Natural killer cell (primary cell): ENCODE measurements at regions not wholly inside any gene's neighbourhood (a gene's known extent, or its start where the extent isn't known, plus 50 kb on each side); places are given as distances from the start of the nearest gene placed in this dataset.

Source experiments
- ATAC-seq, 3 donors: fragments of 150-1000 bp in 2 of 3; fragments of 200-7000 bp in 1 of 3; cut with Tn5 transposase; 1 replicate in 1 of 3; 2 replicates in 2 of 3; pipeline ENCODE4 v1.10.0; 2021; ENCODE audit warnings: mild to moderate bottlenecking in 2 of 3, moderate library complexity in 2 of 3
- DNase-seq, 2 donors: peaks; one replicate each; pipeline versions ENCODE4 v3.0.0 to v3.0.0-alpha.2; 2013 to 2021; ENCODE audit warnings: mixed read lengths in 1 of 2
- H3K27ac ChIP-seq: one replicate; pipeline ENCODE4 v1.5.1; 2013; ENCODE audit warnings: mild to moderate bottlenecking, low read length
- H3K27me3 ChIP-seq: one replicate; pipeline ENCODE4 v1.6.1; 2013; ENCODE audit warnings: low read length; ENCODE audit not compliant: control insufficient read depth, insufficient read depth
- H3K36me3 ChIP-seq: one replicate; pipeline ENCODE4 v1.6.1; 2013; ENCODE audit warnings: low read length; ENCODE audit not compliant: control insufficient read depth, insufficient read depth
- H3K4me1 ChIP-seq: one replicate; pipeline ENCODE4 v1.6.1; 2013; ENCODE audit warnings: low read length; ENCODE audit not compliant: control insufficient read depth, insufficient read depth
- H3K4me3 ChIP-seq: one replicate; pipeline ENCODE4 v1.5.1; 2013; ENCODE audit warnings: low read length
- H3K9me3 ChIP-seq: one replicate; pipeline ENCODE4 v1.6.1; 2013; ENCODE audit warnings: low read length; ENCODE audit not compliant: control insufficient read depth, insufficient read depth
- H3K27ac Mint-ChIP-seq, 2 donors: one replicate each; pipeline ENCODE4 v1.8.0; 2022; ENCODE audit warnings: mild to moderate bottlenecking in 2 of 2, mixed read lengths in 2 of 2, moderate library complexity in 1 of 2
- H3K27me3 Mint-ChIP-seq, 2 donors: one replicate each; pipeline ENCODE4 v1.8.0; 2022; ENCODE audit warnings: low read depth in 2 of 2, mixed read lengths in 2 of 2
- H3K36me3 Mint-ChIP-seq: one replicate; pipeline ENCODE4 v1.8.0; 2022; ENCODE audit warnings: mixed read lengths
- H3K4me1 Mint-ChIP-seq, 2 donors: one replicate each; pipeline ENCODE4 v1.8.0; 2022; ENCODE audit warnings: mixed read lengths in 2 of 2
- H3K4me3 Mint-ChIP-seq: one replicate; pipeline ENCODE4 v1.8.0; 2022; ENCODE audit warnings: mild to moderate bottlenecking, moderate library complexity, mixed read lengths
- H3K9me3 Mint-ChIP-seq, 2 donors: one replicate each; pipeline ENCODE4 v1.8.0; 2022; ENCODE audit warnings: mixed read lengths in 2 of 2
- WGBS: methylation state at CpG from one replicate; pipeline ENCODE4 v1.1.7; 2013; ENCODE audit warnings: missing lambda C conversion rate; ENCODE audit not compliant: insufficient coverage; 5-methylcytosine and 5-hydroxymethylcytosine counted together
- intact Hi-C: fragments of 100-400 bp; cut with micrococcal nuclease; formaldehyde crosslinking; loops from one replicate; pipeline ENCODE4 v1.14.2; 2022
- TF ChIP-seq, protein P1 (sequence below): fragments of 200-600 bp; IDR thresholded peaks from one replicate; pipeline ENCODE4 v1.8.0; 2022; ENCODE audit warnings: antibody characterized with exemption

DNA sequence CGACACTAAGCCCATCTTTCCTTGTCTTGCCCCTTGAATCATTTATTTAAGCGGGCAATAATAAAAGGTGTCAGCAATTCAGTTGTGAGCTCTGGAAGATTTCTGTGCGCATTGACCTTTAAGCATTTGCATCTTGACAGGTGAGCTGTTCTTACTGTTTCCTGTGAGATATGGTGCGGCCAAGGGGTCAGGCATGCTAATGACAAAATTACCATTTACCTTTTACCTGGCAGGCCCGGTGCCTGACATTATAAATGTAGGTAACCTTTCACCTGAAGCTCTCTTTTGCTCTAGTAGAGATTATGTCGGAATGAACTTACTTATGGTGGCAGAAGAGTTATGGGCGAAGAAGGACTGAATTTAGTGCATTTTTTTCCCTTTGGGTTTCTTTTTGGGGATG is 89.3 kb upstream of the EEF1E1 start:
- no peaks in the 10 kb centered on the region for H3K4me1 ChIP-seq
- H3K27ac ChIP-seq = no peak overlapping the region
- H3K36me3 Mint-ChIP-seq = no peaks in the 10 kb centered on the region
- peaks cover 0 to 2% of the 10 kb centered on the region in 2 donors for H3K9me3 Mint-ChIP-seq
- H3K9me3 ChIP-seq = no peaks in the 10 kb centered on the region
- 79% methylated on average over 7 of the region's 7 CpGs for WGBS
- intact Hi-C loops = no loop called here
- no peak overlapping the region for H3K4me3 ChIP-seq
- DNase-seq (no peak), ATAC-seq (no peak)
- no peaks in the 10 kb centered on the region for H3K36me3 ChIP-seq
- no peaks in the 10 kb centered on the region for H3K27me3 ChIP-seq
- H3K27me3 Mint-ChIP-seq = peaks cover 4 to 7% of the 10 kb centered on the region in 2 donors
- no peak overlapping the region for H3K4me3 Mint-ChIP-seq
- TF ChIP-seq, protein P1, sequence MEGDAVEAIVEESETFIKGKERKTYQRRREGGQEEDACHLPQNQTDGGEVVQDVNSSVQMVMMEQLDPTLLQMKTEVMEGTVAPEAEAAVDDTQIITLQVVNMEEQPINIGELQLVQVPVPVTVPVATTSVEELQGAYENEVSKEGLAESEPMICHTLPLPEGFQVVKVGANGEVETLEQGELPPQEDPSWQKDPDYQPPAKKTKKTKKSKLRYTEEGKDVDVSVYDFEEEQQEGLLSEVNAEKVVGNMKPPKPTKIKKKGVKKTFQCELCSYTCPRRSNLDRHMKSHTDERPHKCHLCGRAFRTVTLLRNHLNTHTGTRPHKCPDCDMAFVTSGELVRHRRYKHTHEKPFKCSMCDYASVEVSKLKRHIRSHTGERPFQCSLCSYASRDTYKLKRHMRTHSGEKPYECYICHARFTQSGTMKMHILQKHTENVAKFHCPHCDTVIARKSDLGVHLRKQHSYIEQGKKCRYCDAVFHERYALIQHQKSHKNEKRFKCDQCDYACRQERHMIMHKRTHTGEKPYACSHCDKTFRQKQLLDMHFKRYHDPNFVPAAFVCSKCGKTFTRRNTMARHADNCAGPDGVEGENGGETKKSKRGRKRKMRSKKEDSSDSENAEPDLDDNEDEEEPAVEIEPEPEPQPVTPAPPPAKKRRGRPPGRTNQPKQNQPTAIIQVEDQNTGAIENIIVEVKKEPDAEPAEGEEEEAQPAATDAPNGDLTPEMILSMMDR = no peak
- H3K27ac Mint-ChIP-seq = no peak overlapping the region
- H3K4me1 Mint-ChIP-seq = no peaks in the 10 kb centered on the region

DNA sequence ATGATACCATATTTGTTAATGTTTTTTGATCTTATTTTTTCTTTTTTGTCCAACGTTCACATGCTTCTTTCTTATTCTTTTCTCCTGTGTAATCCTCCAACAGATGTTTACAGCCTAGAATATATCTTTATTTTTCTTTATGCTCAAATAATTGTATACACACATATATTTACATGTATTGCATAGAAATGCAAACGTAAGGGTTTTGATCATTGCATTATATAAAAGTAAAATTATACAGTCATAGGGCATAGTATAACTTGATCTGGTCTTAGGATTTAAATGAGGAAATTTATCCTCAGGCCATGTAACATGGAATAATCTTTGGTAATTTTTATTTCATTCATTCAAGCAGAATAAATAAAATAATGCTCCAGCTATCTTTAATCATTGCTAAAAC is 84.9 kb upstream of the EEF1E1 start:
- Histone ChIP-seq H3K27ac (no peak overlapping the region), H3K36me3 (no peaks in the 10 kb centered on the region), H3K4me3 (no peak overlapping the region), H3K9me3 (no peaks in the 10 kb centered on the region), H3K4me1 (no peaks in the 10 kb centered on the region), H3K27me3 (no peaks in the 10 kb centered on the region)
- Mint-ChIP-seq H3K27ac (no peak overlapping the region), H3K9me3 (no peaks in the 10 kb centered on the region), H3K36me3 (no peaks in the 10 kb centered on the region), H3K27me3 (peaks cover 0 to 4% of the 10 kb centered on the region in 2 donors), H3K4me3 (no peak overlapping the region), H3K4me1 (no peaks in the 10 kb centered on the region)
- no peak for DNase-seq
- no peak for ATAC-seq
- intact Hi-C loops = no loop called here
- no CpG with 5 or more reads among the region's 2 CpGs for WGBS
- TF ChIP-seq, protein P1 = no peak

DNA sequence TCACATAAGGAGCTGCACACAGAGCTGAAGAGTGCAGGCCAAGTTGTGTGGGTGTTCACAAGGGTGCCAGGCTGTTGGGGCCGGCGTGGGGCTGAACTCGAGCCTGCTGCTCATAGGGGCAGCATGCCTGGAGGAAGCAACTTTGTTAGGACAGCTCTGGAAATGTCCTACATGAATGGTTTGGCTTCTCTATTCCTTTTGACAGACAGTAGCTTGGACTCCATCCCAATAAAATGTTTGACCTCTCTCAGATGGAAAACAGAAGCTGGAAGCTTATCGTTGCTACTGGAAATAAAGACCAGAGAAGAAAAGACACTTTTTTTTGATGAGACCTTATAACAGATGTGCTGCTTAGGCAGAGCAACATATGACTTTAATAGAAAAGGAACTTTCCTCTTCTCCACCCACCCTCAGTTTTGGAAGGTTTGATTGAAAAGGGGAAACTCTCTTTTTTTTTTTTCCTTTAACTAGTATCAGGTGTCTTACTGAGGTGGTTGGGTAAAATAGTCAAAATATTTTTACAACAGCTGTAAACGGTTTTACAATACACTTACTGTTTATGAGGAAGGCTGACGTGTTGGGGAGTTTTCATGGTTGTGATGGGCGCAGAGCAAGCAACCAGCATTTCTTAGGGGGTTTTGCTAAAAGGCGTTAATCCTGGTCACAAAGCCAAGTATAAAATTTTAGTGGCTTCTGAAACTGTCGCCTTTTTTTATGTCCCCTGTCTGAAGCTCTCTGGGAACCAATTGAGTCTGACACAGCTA is 80.7 kb upstream of the EEF1E1 start:
- H3K4me3 ChIP-seq = no peak overlapping the region

More for the DNA sequence above, 80.7 kb upstream of the EEF1E1 start:
- H3K9me3 ChIP-seq = no peaks in the 10 kb centered on the region
- ATAC-seq (no peak), DNase-seq (no peak)
- H3K9me3 Mint-ChIP-seq = no peaks in the 10 kb centered on the region
- no peak overlapping the region for H3K27ac ChIP-seq
- TF ChIP-seq, protein P1 = no peak
- intact Hi-C loops = no loop called here
- H3K4me1 ChIP-seq = no peaks in the 10 kb centered on the region
- no peaks in the 10 kb centered on the region for H3K36me3 Mint-ChIP-seq
- H3K27ac Mint-ChIP-seq = no peak overlapping the region
- no peaks in the 10 kb centered on the region for H3K36me3 ChIP-seq
- 73% methylated on average over 9 of the region's 9 CpGs for WGBS
- H3K27me3 Mint-ChIP-seq = no peaks in the 10 kb centered on the region
- H3K27me3 ChIP-seq = no peaks in the 10 kb centered on the region
- H3K4me1 Mint-ChIP-seq = no peaks in the 10 kb centered on the region
- H3K4me3 Mint-ChIP-seq = no peak overlapping the region
